ENCODE measurements at regions not wholly inside any gene's neighbourhood (a gene's known extent, or its start where the extent isn't known, plus 50 kb on each side); places are given as distances from the start of the nearest gene placed in this dataset.

- H2AFZ ChIP-seq (ENCODE audit: low read depth, low read length, poor library complexity, severe bottlenecking) = no peak overlapping the region
- CTCF ChIA-PET = no interaction called here
- POLR2A ChIA-PET = no interaction called here
Measured at GRCh38 chr7:13802651-13803050, 186.8 kb downstream of the ETV1 start.

More at GRCh38 chr7:13802651-13803050, 186.8 kb downstream of the ETV1 start:
- no peak for TF ChIP-seq EZH2phosphoT487 (IDR thresholded peaks at IDR 0.05; ENCODE audit: borderline replicate concordance)
- TF ChIP-seq, protein P1, sequence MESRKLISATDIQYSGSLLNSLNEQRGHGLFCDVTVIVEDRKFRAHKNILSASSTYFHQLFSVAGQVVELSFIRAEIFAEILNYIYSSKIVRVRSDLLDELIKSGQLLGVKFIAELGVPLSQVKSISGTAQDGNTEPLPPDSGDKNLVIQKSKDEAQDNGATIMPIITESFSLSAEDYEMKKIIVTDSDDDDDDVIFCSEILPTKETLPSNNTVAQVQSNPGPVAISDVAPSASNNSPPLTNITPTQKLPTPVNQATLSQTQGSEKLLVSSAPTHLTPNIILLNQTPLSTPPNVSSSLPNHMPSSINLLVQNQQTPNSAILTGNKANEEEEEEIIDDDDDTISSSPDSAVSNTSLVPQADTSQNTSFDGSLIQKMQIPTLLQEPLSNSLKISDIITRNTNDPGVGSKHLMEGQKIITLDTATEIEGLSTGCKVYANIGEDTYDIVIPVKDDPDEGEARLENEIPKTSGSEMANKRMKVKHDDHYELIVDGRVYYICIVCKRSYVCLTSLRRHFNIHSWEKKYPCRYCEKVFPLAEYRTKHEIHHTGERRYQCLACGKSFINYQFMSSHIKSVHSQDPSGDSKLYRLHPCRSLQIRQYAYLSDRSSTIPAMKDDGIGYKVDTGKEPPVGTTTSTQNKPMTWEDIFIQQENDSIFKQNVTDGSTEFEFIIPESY (IDR thresholded peaks at IDR 0.05; ENCODE audit: extremely low read depth, insufficient replicate concordance, low read length) = no peak
- TF ChIP-seq ATF3 (IDR thresholded peaks at IDR 0.05) = no peak
- no peak for TF ChIP-seq ZFX (IDR thresholded peaks at IDR 0.05)
- no peak for TF ChIP-seq CBX3 (IDR thresholded peaks at IDR 0.05; ENCODE audit: low read depth)
- TF ChIP-seq ZNF274 (IDR thresholded peaks at IDR 0.05; ENCODE audit: low read depth, low read length) = no peak
- TF ChIP-seq JUND (IDR thresholded peaks at IDR 0.05) = no peak
- TF ChIP-seq FOSL1 (IDR thresholded peaks at IDR 0.05; ENCODE audit: low read depth) = no peak
- no peak for TF ChIP-seq EZH2 (IDR thresholded peaks at IDR 0.05)
- no peak for TF ChIP-seq SP1 (IDR thresholded peaks at IDR 0.05; ENCODE audit: low read depth)
- no peak for TF ChIP-seq YY1 (IDR thresholded peaks at IDR 0.05; ENCODE audit: extremely low read depth, insufficient replicate concordance, low read depth, low read length)
- no peak for TF ChIP-seq TCF7L2 (IDR thresholded peaks at IDR 0.05; ENCODE audit: borderline replicate concordance, extremely low read depth, insufficient read depth, insufficient read length)
- TF ChIP-seq EGR1 (IDR thresholded peaks at IDR 0.05; ENCODE audit: low read depth) = no peak
- no peak for TF ChIP-seq SRF (IDR thresholded peaks at IDR 0.05; ENCODE audit: low read depth)
- Histone ChIP-seq H3K9me2 (ENCODE audit: insufficient read depth) (no peaks in the 10 kb centered on the region), H3K36me3 (ENCODE audit: control insufficient read depth in 1 of 2, insufficient read depth in 2 of 2, low read length in 2 of 2) (no peaks in the 10 kb centered on the region), H3K79me2 (ENCODE audit: insufficient read depth, low read length) (no peaks in the 10 kb centered on the region), H4K20me1 (ENCODE audit: insufficient read depth) (no peaks in the 10 kb centered on the region), H3K27ac (ENCODE audit: low read depth, low read length) (no peak overlapping the region), H3K9me3 (ENCODE audit: control insufficient read depth in 1 of 2, insufficient read depth in 1 of 2, low read depth in 1 of 2, low read length in 2 of 2) (no peaks in the 10 kb centered on the region), H3K27me3 (ENCODE audit: insufficient read depth, low read length) (no peaks in the 10 kb centered on the region), H3K4me2 (ENCODE audit: low read length) (no peak overlapping the region), H3K9ac (ENCODE audit: low read length) (no peak overlapping the region), H3K4me1 (ENCODE audit: control insufficient read depth in 1 of 2, insufficient read depth in 2 of 2, low read length in 2 of 2) (no peaks in the 10 kb centered on the region), H3K4me3 (replicated peaks in 1 of 2; ENCODE audit: low read depth in 1 of 2, low read length in 2 of 2) (no peak overlapping the region)
- RAD21 ChIA-PET (ENCODE audit: low non-redundant PET in 1 of 2, low total read pairs in 2 of 2, uncharacterized antibody in 2 of 2, unreplicated experiment in 2 of 2) = no interaction called here
- BruUV-seq (replicated peaks) = no TSS peak
- ATAC-seq (no peak), DNase-seq (ENCODE audit: low read depth, low spot score) (no peak)
- intact Hi-C loops (cut with micrococcal nuclease) = no loop called here

All from HCT116 (cell line).